NB4 (cell line): ENCODE measurements at regions not wholly inside any gene's neighbourhood (a gene's known extent, or its start where the extent isn't known, plus 50 kb on each side); places are given as distances from the start of the nearest gene placed in this dataset.

Source experiments
- DNase-seq: peaks from one replicate; pipeline ENCODE4 v3.0.0; 2010; ENCODE audit warnings: low read depth
- H3K4me3 ChIP-seq: one replicate; pipeline ENCODE4 v1.5.1; 2011; ENCODE audit warnings: mild to moderate bottlenecking, low read depth, low read length, moderate library complexity
- CTCF ChIP-seq: IDR thresholded peaks from one replicate; pipeline ENCODE4 v1.5.1; 2012; ENCODE audit warnings: low read depth, low read length
- MYC ChIP-seq: IDR thresholded peaks from 2 replicates; pipeline ENCODE4 v1.6.1; 2011; ENCODE audit warnings: low read depth, low read length
- POLR2A ChIP-seq: IDR thresholded peaks from 2 replicates; pipeline ENCODE4 v1.6.1; 2011; ENCODE audit warnings: mild to moderate bottlenecking; ENCODE audit not compliant: insufficient read length; ENCODE audit errors: extremely low read depth
- TF ChIP-seq, protein P1 (sequence below): IDR thresholded peaks from 2 replicates; pipeline ENCODE4 v1.6.1; 2011; ENCODE audit warnings: low read depth, low read length

DNA sequence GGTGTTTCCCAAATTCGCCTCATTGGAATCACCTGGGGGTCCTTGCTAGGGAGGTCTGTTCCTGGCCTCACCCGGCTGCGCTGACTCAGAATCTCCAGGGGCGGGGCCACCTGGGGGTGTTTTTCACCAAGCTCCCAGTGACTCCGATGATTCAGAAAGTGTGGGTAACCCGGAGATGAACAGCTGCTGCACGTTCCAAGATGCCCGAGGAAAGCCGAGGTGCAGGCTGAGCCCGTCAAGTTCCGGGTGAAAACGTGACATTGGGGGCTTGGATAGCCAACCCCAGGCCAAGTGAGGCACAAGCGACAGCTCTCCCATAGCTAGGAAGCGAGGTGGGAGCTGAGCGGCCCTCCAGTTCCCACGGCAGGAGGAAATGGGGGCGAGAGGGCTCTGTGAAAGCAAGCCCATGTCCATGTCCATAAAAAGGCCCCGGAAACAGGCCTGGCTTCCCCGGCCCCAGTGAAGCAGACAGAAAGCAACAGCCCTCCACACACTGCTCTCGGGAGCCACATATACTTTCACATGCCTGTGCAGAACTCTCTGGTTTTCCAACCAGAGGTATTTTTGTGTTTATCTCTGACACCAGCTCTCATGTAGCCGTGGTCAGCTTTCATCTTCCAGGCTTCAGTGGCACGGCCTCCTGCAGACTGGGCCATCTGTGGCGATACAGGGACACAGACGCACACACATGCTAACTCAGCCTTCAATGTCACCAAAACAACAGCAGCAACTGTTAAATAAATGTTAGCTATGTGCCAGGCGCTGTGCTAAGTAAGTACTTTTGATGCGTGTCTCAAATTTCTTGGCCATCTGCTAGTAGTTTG, 90.7 kb upstream of the CCDC28A start:
- TF ChIP-seq, protein P1, sequence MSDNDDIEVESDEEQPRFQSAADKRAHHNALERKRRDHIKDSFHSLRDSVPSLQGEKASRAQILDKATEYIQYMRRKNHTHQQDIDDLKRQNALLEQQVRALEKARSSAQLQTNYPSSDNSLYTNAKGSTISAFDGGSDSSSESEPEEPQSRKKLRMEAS = no peak
- TF ChIP-seq POLR2A (no peak), CTCF (no peak)
- H3K4me3 ChIP-seq = no peak overlapping the region
- DNase-seq = no peak

DNA sequence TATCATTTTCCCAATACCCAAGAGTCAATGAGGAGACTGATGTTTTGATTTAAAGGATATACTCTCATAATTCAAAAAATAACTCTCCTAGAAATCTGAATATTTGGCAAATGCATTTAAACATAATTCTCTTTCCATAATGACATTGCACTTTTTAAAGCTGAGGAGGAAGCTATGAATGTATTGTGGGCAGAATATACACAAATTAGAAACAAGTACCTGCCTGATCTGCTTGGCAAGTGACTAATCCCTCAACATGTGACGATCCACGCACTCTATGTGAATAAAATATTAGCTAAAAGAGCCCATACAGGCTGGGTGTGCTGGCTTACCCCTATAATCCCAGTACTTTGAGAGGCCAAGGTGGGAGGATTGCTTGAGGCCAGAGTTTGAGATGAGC, 88.3 kb upstream of the CCDC28A start:
- TF ChIP-seq POLR2A = no peak
- TF ChIP-seq CTCF = no peak
- no peak for TF ChIP-seq MYC
- TF ChIP-seq, protein P1 = no peak
- H3K4me3 ChIP-seq = no peak overlapping the region
- no peak for DNase-seq

- no peak overlapping the region for H3K4me3 ChIP-seq
- DNase-seq = no peak
- TF ChIP-seq, protein P1 = no peak
- TF ChIP-seq CTCF (no peak), POLR2A (no peak), MYC (no peak)
Measured at GRCh38 chr6:138685781-138686180, 87.8 kb upstream of the CCDC28A start.

DNA sequence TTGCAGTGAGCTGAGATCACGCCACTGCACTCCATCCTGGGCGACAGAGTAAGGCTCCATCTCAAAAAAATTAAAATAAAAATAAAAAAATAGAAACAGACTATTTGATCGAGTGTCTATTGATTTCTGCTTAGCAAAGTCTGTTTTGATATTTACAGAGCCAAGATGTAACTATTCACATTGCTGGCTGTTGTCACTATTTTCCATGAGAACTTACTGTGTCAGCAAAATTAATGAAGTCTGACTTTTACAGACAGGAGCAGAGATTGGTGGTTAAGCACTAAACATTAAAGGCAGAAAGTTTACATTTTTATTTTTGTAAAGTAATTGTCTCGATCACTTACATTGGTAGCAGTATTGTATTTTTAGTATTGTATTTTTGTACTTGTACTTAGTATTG, 85.0 kb upstream of the CCDC28A start:
- TF ChIP-seq, protein P1 = no peak
- TF ChIP-seq MYC (no peak), POLR2A (no peak), CTCF (no peak)
- no peak overlapping the region for H3K4me3 ChIP-seq
- DNase-seq = no peak

- TF ChIP-seq, protein P1 = no peak
- DNase-seq = no peak
- H3K4me3 ChIP-seq = no peak overlapping the region
Measured at GRCh38 chr6:138689849-138690248, 83.7 kb upstream of the CCDC28A start.

- TF ChIP-seq, protein P1 = no peak
- TF ChIP-seq MYC = no peak
- TF ChIP-seq CTCF = no peak
- TF ChIP-seq POLR2A = no peak
- no peak overlapping the region for H3K4me3 ChIP-seq
- no peak for DNase-seq
Measured at GRCh38 chr6:138690975-138691594, 82.5 kb upstream of the CCDC28A start.
